HEK293 (cell line): ENCODE measurements at regions not wholly inside any gene's neighbourhood (a gene's known extent, or its start where the extent isn't known, plus 50 kb on each side); places are given as distances from the start of the nearest gene placed in this dataset.

Source experiments
- HOXC10 ChIP-seq: sonication (generic); formaldehyde crosslinking; IDR thresholded peaks from 2 replicates; pipeline ENCODE4 v1.8.1; 2023; ENCODE audit warnings: mild to moderate bottlenecking, missing genetic modification reagents
- IKZF3 ChIP-seq: fragments of 450-650 bp; IDR thresholded peaks from 2 replicates; pipeline ENCODE4 v1.5.0; 2018; ENCODE audit warnings: missing biosample characterization, mild to moderate bottlenecking, missing genetic modification characterization, moderate library complexity
- INSM2 ChIP-seq: fragments of 450-650 bp; formaldehyde crosslinking; IDR thresholded peaks from 2 replicates; pipeline ENCODE4 v1.5.1; 2016; ENCODE audit warnings: missing biosample characterization, missing genetic modification characterization
- KLF10 ChIP-seq: fragments of 450-650 bp; IDR thresholded peaks from 2 replicates; pipeline ENCODE4 v1.5.1; 2018; ENCODE audit warnings: missing biosample characterization, mild to moderate bottlenecking, missing genetic modification characterization
- KLF9 ChIP-seq: fragments of 450-650 bp; formaldehyde crosslinking; IDR thresholded peaks from 2 replicates; pipeline ENCODE4 v1.5.1; 2016; ENCODE audit warnings: missing biosample characterization, missing genetic modification characterization, low read depth
- MZF1 ChIP-seq: fragments of 450-650 bp; formaldehyde crosslinking; IDR thresholded peaks from 2 replicates; pipeline ENCODE4 v1.5.1; 2017; ENCODE audit warnings: missing biosample characterization, missing genetic modification characterization, borderline replicate concordance
- PRDM2 ChIP-seq: fragments of 450-650 bp; formaldehyde crosslinking; IDR thresholded peaks from 2 replicates; pipeline ENCODE4 v1.5.1; 2016; ENCODE audit warnings: missing biosample characterization, missing genetic modification characterization, borderline replicate concordance
- TSHZ1 ChIP-seq: fragments of 450-650 bp; formaldehyde crosslinking; IDR thresholded peaks from 2 replicates; pipeline ENCODE4 v1.5.1; 2016; ENCODE audit warnings: missing biosample characterization, missing genetic modification characterization, borderline replicate concordance
- ZBTB44 ChIP-seq: fragments of 450-650 bp; IDR thresholded peaks from 2 replicates; pipeline ENCODE4 v1.5.1; 2018; ENCODE audit warnings: missing biosample characterization, mild to moderate bottlenecking, missing genetic modification characterization
- ZBTB8A ChIP-seq: fragments of 450-650 bp; formaldehyde crosslinking; IDR thresholded peaks from 2 replicates; pipeline ENCODE4 v1.5.1; 2016; ENCODE audit warnings: missing biosample characterization, missing genetic modification characterization
- ZFP3 ChIP-seq: fragments of 450-650 bp; formaldehyde crosslinking; IDR thresholded peaks from 2 replicates; pipeline ENCODE4 v1.5.1; 2016; ENCODE audit warnings: low read depth, missing biosample characterization, missing genetic modification characterization
- ZFP41 ChIP-seq: fragments of 450-650 bp; formaldehyde crosslinking; IDR thresholded peaks from 2 replicates; pipeline ENCODE4 v1.5.1; 2016; ENCODE audit warnings: missing biosample characterization, missing genetic modification characterization, borderline replicate concordance
- ZNF19 ChIP-seq: fragments of 450-650 bp; formaldehyde crosslinking; IDR thresholded peaks from 2 replicates; pipeline ENCODE4; 2016; ENCODE audit warnings: missing biosample characterization, missing genetic modification characterization, low read depth
- ZNF2 ChIP-seq: fragments of 450-650 bp; formaldehyde crosslinking; IDR thresholded peaks from 2 replicates; pipeline ENCODE4 v1.5.1; 2016; ENCODE audit warnings: missing biosample characterization, missing genetic modification characterization
- ZNF341 ChIP-seq: fragments of 450-650 bp; formaldehyde crosslinking; IDR thresholded peaks from 2 replicates; pipeline ENCODE4; 2016; ENCODE audit warnings: low read depth, missing biosample characterization, missing genetic modification characterization
- ZNF48 ChIP-seq: fragments of 450-650 bp; formaldehyde crosslinking; IDR thresholded peaks from 2 replicates; pipeline ENCODE4 v1.5.1; 2016; ENCODE audit warnings: missing biosample characterization, missing genetic modification characterization
- ZNF514 ChIP-seq: fragments of 450-650 bp; formaldehyde crosslinking; IDR thresholded peaks from 2 replicates; pipeline ENCODE4 v1.5.1; 2016; ENCODE audit warnings: missing biosample characterization, missing genetic modification characterization
- ZNF585B ChIP-seq: fragments of 450-650 bp; formaldehyde crosslinking; IDR thresholded peaks from 2 replicates; pipeline ENCODE4 v1.5.1; 2016; ENCODE audit warnings: missing biosample characterization, missing genetic modification characterization
- ZNF830 ChIP-seq: fragments of 450-650 bp; IDR thresholded peaks from 2 replicates; pipeline ENCODE4 v1.5.0; 2018; ENCODE audit warnings: missing biosample characterization, missing genetic modification characterization, low read depth, mild to moderate bottlenecking, moderate library complexity
- TF ChIP-seq, protein P1 (sequence below): fragments of 450-650 bp; formaldehyde crosslinking; IDR thresholded peaks from 2 replicates; pipeline ENCODE4 v1.5.1; 2016; ENCODE audit warnings: missing biosample characterization, missing genetic modification characterization
- TF ChIP-seq, protein P2 (sequence below): fragments of 450-650 bp; formaldehyde crosslinking; IDR thresholded peaks from 2 replicates; pipeline ENCODE4 v1.5.1; 2016; ENCODE audit warnings: missing biosample characterization, missing genetic modification characterization, borderline replicate concordance

GRCh38 chr6:4647414-4648365, 128.5 kb upstream of the CDYL start (continued):
- TF ChIP-seq ZNF48 = no peak
- no peak for TF ChIP-seq PRDM2 (tag by site-specific recombination)
- peak; percentile 79 for TF ChIP-seq ZNF341 (tag by site-specific recombination)
- TF ChIP-seq ZNF585B (tag by site-specific recombination) = no peak
- TF ChIP-seq ZFP3 (tag by site-specific recombination) = no peak
- TF ChIP-seq ZNF2 = peak; percentile 72
- TF ChIP-seq ZFP41 (tag by site-specific recombination) = no peak
- no peak for TF ChIP-seq ZNF830 (tag by site-specific recombination)
- TF ChIP-seq ZNF514 (tag by site-specific recombination) = no peak
- TF ChIP-seq ZNF19 = no peak
- peak; percentile 51; the same call in 1 of the 2 replicates for TF ChIP-seq KLF10 (tag by site-specific recombination)
- 0 out of 2 replicates have a peak, but pooled peaks have one; percentile 24 for TF ChIP-seq MZF1 (tag by site-specific recombination)
- TF ChIP-seq, protein P1, sequence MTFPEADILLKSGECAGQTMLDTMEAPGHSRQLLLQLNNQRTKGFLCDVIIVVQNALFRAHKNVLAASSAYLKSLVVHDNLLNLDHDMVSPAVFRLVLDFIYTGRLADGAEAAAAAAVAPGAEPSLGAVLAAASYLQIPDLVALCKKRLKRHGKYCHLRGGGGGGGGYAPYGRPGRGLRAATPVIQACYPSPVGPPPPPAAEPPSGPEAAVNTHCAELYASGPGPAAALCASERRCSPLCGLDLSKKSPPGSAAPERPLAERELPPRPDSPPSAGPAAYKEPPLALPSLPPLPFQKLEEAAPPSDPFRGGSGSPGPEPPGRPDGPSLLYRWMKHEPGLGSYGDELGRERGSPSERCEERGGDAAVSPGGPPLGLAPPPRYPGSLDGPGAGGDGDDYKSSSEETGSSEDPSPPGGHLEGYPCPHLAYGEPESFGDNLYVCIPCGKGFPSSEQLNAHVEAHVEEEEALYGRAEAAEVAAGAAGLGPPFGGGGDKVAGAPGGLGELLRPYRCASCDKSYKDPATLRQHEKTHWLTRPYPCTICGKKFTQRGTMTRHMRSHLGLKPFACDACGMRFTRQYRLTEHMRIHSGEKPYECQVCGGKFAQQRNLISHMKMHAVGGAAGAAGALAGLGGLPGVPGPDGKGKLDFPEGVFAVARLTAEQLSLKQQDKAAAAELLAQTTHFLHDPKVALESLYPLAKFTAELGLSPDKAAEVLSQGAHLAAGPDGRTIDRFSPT = no peak
- peak; percentile 59; the same call in 1 of the 2 replicates for TF ChIP-seq KLF9
- peak; percentile 77 for TF ChIP-seq INSM2
- TF ChIP-seq, protein P2, sequence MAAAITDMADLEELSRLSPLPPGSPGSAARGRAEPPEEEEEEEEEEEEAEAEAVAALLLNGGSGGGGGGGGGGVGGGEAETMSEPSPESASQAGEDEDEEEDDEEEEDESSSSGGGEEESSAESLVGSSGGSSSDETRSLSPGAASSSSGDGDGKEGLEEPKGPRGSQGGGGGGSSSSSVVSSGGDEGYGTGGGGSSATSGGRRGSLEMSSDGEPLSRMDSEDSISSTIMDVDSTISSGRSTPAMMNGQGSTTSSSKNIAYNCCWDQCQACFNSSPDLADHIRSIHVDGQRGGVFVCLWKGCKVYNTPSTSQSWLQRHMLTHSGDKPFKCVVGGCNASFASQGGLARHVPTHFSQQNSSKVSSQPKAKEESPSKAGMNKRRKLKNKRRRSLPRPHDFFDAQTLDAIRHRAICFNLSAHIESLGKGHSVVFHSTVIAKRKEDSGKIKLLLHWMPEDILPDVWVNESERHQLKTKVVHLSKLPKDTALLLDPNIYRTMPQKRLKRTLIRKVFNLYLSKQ (tag by site-specific recombination) = no peak
- TF ChIP-seq TSHZ1 (tag by site-specific recombination) = no peak
- TF ChIP-seq HOXC10 (CRISPR knock-in tag) = no peak
- TF ChIP-seq IKZF3 = peak; percentile 90
- peak; percentile 36; the same call in 1 of the 2 replicates for TF ChIP-seq ZBTB44 (tag by site-specific recombination)
- TF ChIP-seq ZBTB8A (tag by site-specific recombination) = 0 out of 2 replicates have a peak, but pooled peaks have one; percentile 51
